Esophagus squamous epithelium (tissue), 4 donors: ENCODE measurements at regions not wholly inside any gene's neighbourhood (a gene's known extent, or its start where the extent isn't known, plus 50 kb on each side); places are given as distances from the start of the nearest gene placed in this dataset.

Experiments
- CTCF ChIP-seq, 6 experiments: fragments of 450-650 bp in 4 of 6; fragments of 200-600 bp in 2 of 6; sonication (generic) in 2 of 6; IDR thresholded peaks; one replicate each; pipeline ENCODE4 v1.5.1; 2016 to 2019; ENCODE audit warnings: antibody characterized with exemption in 6 of 6, mild to moderate bottlenecking in 4 of 6, moderate library complexity in 4 of 6
- POLR2A ChIP-seq, 4 donors: fragments of 450-650 bp; IDR thresholded peaks; one replicate each; pipeline ENCODE4 v1.6.1; 2017; ENCODE audit warnings: antibody characterized with exemption in 4 of 4, mild to moderate bottlenecking in 4 of 4, moderate library complexity in 3 of 4

GRCh38 chr17:65436871-65437270 lies 124.6 kb downstream of the AXIN2 start:
- no peak for TF ChIP-seq CTCF (IDR thresholded peaks at IDR 0.05)
- TF ChIP-seq POLR2A (IDR thresholded peaks at IDR 0.05) = no peak
